ENCODE measurements at regions not wholly inside any gene's neighbourhood (a gene's known extent, or its start where the extent isn't known, plus 50 kb on each side); places are given as distances from the start of the nearest gene placed in this dataset.

DNA sequence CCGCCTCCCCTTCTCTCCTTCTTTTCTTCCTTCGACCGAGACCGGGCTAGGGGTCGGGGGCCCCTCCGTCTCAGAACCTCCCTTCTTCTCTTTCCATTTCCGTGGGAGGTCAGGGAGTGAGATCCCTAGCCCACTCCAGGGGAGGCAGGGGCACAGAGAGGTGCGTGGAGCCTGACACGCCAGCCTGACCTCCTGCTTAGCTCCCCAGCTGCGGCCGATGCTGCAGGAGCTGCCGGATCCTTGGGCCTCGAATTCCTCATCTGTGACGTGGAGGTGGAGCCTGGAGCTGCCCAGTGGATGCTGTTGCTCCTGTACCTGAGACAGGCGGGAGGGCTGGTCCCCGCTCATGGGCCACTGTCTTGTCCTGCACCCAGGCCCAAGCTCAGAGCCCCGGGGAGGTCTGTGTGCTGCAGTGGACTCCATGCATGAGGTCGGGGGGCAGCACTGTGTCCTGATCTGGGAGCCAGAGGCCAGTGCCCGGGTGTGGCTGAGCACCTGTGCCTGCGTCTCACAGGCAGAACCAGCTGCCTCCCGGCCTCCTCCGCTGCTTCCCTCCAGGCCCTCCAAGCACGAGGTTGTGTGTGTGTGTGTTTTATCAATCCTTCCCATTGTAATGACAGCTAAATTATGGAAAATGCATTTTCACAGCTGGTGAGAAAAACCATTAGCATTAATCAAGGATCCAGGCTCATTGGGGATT is 55.3 kb upstream of the TTC34 start:
- Histone ChIP-seq H3K27me3 (replicated peaks in 1 of 4; ENCODE audit: control extremely low read depth in 1 of 4, control insufficient read depth in 3 of 4, insufficient read depth in 4 of 4, low read length in 3 of 4) (no peaks in the 10 kb centered on the region), H4K20me1 (ENCODE audit: control insufficient read depth, insufficient read depth, low read length, poor library complexity, severe bottlenecking) (no peaks in the 10 kb centered on the region), H3K9ac (ENCODE audit: low read length) (no peak overlapping the region), H3K4me2 (replicated peaks; ENCODE audit: low read depth, low read length, poor library complexity, severe bottlenecking) (no peak overlapping the region), H3K79me2 (ENCODE audit: control insufficient read depth, insufficient read depth, low read length) (no peaks in the 10 kb centered on the region), H3K9me3 (ENCODE audit: control extremely low read depth in 1 of 3, control insufficient read depth in 2 of 3, insufficient read depth in 1 of 3, low read length in 2 of 3) (peaks cover 0 to 27% (median 0%) of the 10 kb centered on the region in 3 donors), H3K4me1 (ENCODE audit: control insufficient read depth in 2 of 2, insufficient read depth in 2 of 2, low read length in 2 of 2) (no peaks in the 10 kb centered on the region), H2AFZ (ENCODE audit: insufficient read depth, low read depth, low read length, poor library complexity, severe bottlenecking) (no peak overlapping the region), H3K36me3 (replicated peaks in 1 of 2; ENCODE audit: control extremely low read depth in 1 of 2, control insufficient read depth in 1 of 2, extremely low read depth in 1 of 2, insufficient read depth in 2 of 2, low read length in 1 of 2) (no peaks in the 10 kb centered on the region), H3K27ac (ENCODE audit: low read length in 2 of 2) (no peak overlapping the region), H3K4me3 (ENCODE audit: control extremely low read depth in 1 of 5, extremely low read depth in 1 of 5, insufficient read depth in 1 of 5, low read depth in 2 of 5, low read length in 4 of 5) (no peak overlapping the region)
- ChIA-PET POLR2A (no interaction called here), CTCF (no interaction called here)
- intact Hi-C loops (cut with micrococcal nuclease): no loop called here
- no peak overlapping the region for H3K27ac Mint-ChIP-seq
- no peaks in the 10 kb centered on the region for H3K9me3 Mint-ChIP-seq (ENCODE audit: insufficient read depth)
- no peak for ATAC-seq (ENCODE audit: low read depth)
- no peak overlapping the region for H3K4me3 Mint-ChIP-seq
- no peaks in the 10 kb centered on the region for H3K27me3 Mint-ChIP-seq
- no peaks in the 10 kb centered on the region for H3K4me1 Mint-ChIP-seq
- DNase-seq: no peak
- TF ChIP-seq EZH2 (IDR thresholded peaks at IDR 0.05; ENCODE audit: borderline replicate concordance, insufficient read depth, low read depth, low read length, poor library complexity, severe bottlenecking) (no peak), CTCF (IDR thresholded peaks at IDR 0.05) (no peak)
- 83% methylated on average over 18 of the region's 23 CpGs for WGBS (ENCODE audit: insufficient coverage)

- intact Hi-C loops (cut with micrococcal nuclease): no loop called here
- Histone ChIP-seq H4K20me1 (ENCODE audit: control insufficient read depth, insufficient read depth, low read length, poor library complexity, severe bottlenecking) (no peaks in the 10 kb centered on the region), H3K79me2 (ENCODE audit: control insufficient read depth, insufficient read depth, low read length) (no peaks in the 10 kb centered on the region), H3K9ac (ENCODE audit: low read length) (no peak overlapping the region), H2AFZ (ENCODE audit: insufficient read depth, low read depth, low read length, poor library complexity, severe bottlenecking) (no peak overlapping the region), H3K4me1 (ENCODE audit: control insufficient read depth in 2 of 2, insufficient read depth in 2 of 2, low read length in 2 of 2) (no peaks in the 10 kb centered on the region), H3K27ac (ENCODE audit: low read length in 2 of 2) (no peak overlapping the region), H3K36me3 (replicated peaks in 1 of 2; ENCODE audit: control extremely low read depth in 1 of 2, control insufficient read depth in 1 of 2, extremely low read depth in 1 of 2, insufficient read depth in 2 of 2, low read length in 1 of 2) (no peaks in the 10 kb centered on the region), H3K9me3 (ENCODE audit: control extremely low read depth in 1 of 3, control insufficient read depth in 2 of 3, insufficient read depth in 1 of 3, low read length in 2 of 3) (peaks cover 0 to 27% (median 0%) of the 10 kb centered on the region in 3 donors), H3K27me3 (replicated peaks in 1 of 4; ENCODE audit: control extremely low read depth in 1 of 4, control insufficient read depth in 3 of 4, insufficient read depth in 4 of 4, low read length in 3 of 4) (no peaks in the 10 kb centered on the region), H3K4me3 (ENCODE audit: control extremely low read depth in 1 of 5, extremely low read depth in 1 of 5, insufficient read depth in 1 of 5, low read depth in 2 of 5, low read length in 4 of 5) (no peak overlapping the region), H3K4me2 (replicated peaks; ENCODE audit: low read depth, low read length, poor library complexity, severe bottlenecking) (no peak overlapping the region)
- CTCF ChIA-PET: no interaction called here
- Mint-ChIP-seq H3K9me3 (ENCODE audit: insufficient read depth) (no peaks in the 10 kb centered on the region), H3K4me3 (no peak overlapping the region), H3K27ac (no peak overlapping the region), H3K27me3 (no peaks in the 10 kb centered on the region), H3K4me1 (no peaks in the 10 kb centered on the region)
- DNase-seq (no peak), ATAC-seq (ENCODE audit: low read depth) (no peak)
- POLR2A ChIA-PET: no interaction called here
- WGBS (ENCODE audit: insufficient coverage): 94% methylated on average over 14 of the region's 15 CpGs
- TF ChIP-seq EZH2 (IDR thresholded peaks at IDR 0.05; ENCODE audit: borderline replicate concordance, insufficient read depth, low read depth, low read length, poor library complexity, severe bottlenecking) (no peak), CTCF (IDR thresholded peaks at IDR 0.05) (no peak)
These were observed 56.0 kb upstream of the TTC34 start for GRCh38 chr1:2857521-2857920.
